ENCODE measurements at regions not wholly inside any gene's neighbourhood (a gene's known extent, or its start where the extent isn't known, plus 50 kb on each side); places are given as distances from the start of the nearest gene placed in this dataset.

GRCh38 chr1:201755200-201755599, 73.8 kb upstream of the IPO9 start:
- peaks cover 7% of the 10 kb centered on the region; the same call in 1 of the 2 replicates for H3K79me2 ChIP-seq (replicated peaks; ENCODE audit: insufficient read depth)
- ATAC-seq: no peak
- peaks cover 46% of the 10 kb centered on the region for H3K4me1 ChIP-seq (ENCODE audit: insufficient read depth)

More at GRCh38 chr1:201755200-201755599, 73.8 kb upstream of the IPO9 start:
- no peaks in the 10 kb centered on the region for H3K9me3 Mint-ChIP-seq
- H3K4me3 Mint-ChIP-seq: no peak overlapping the region
- Histone ChIP-seq H3K36me3 (ENCODE audit: insufficient read depth) (no peaks in the 10 kb centered on the region), H3K27ac (ENCODE audit: low read depth) (no peak overlapping the region), H3K27me3 (ENCODE audit: insufficient read depth) (no peaks in the 10 kb centered on the region), H2AFZ (no peak overlapping the region), H4K20me1 (replicated peaks; ENCODE audit: insufficient read depth) (no peaks in the 10 kb centered on the region), H3K4me2 (no peak overlapping the region), H3F3A (replicated peaks; ENCODE audit: low read depth) (no peaks in the 10 kb centered on the region), H3K9me2 (ENCODE audit: insufficient read depth) (no peaks in the 10 kb centered on the region), H3K4me3 (no peak overlapping the region)
- DNase-seq (ENCODE audit: low spot score): no peak
- no peak for TF ChIP-seq CTCF (conservative IDR thresholded peaks at IDR 0.05; ENCODE audit: low read depth in 2 of 2)
- no peak for TF ChIP-seq ETS1 (IDR thresholded peaks at IDR 0.05)
- no peak for TF ChIP-seq REST (IDR thresholded peaks at IDR 0.05; ENCODE audit: unreplicated experiment)
- TF ChIP-seq ZNF331 (CRISPR knock-in tag; IDR thresholded peaks at IDR 0.05; ENCODE audit: low read depth): no peak
- no peak for TF ChIP-seq ZNF462 (CRISPR knock-in tag; IDR thresholded peaks at IDR 0.05)
- TF ChIP-seq ZNF114 (CRISPR knock-in tag; IDR thresholded peaks at IDR 0.05): no peak
- TF ChIP-seq POLR2AphosphoS5 (IDR thresholded peaks at IDR 0.05; ENCODE audit: low read depth): no peak
- TF ChIP-seq EZH2phosphoT487 (IDR thresholded peaks at IDR 0.05; ENCODE audit: unreplicated experiment): no peak
- no peak for TF ChIP-seq JUNB (IDR thresholded peaks at IDR 0.05; ENCODE audit: unreplicated experiment)
- H3K36me3 Mint-ChIP-seq (ENCODE audit: low read depth): no peaks in the 10 kb centered on the region
- peaks cover 53% of the 10 kb centered on the region for H3K4me1 Mint-ChIP-seq
- H3K27ac Mint-ChIP-seq: no peak overlapping the region
- no peaks in the 10 kb centered on the region for H3K27me3 Mint-ChIP-seq (ENCODE audit: insufficient read depth, low read depth, poor library complexity)
